Keratinocyte (primary cell): ENCODE measurements at regions not wholly inside any gene's neighbourhood (a gene's known extent, or its start where the extent isn't known, plus 50 kb on each side); places are given as distances from the start of the nearest gene placed in this dataset.

Source experiments
- DNase-seq: peaks from one replicate; pipeline ENCODE4 v3.0.0-alpha.2; 2011; ENCODE audit warnings: low read depth, missing footprints, low spot score
- FAIRE-seq: peaks from 2 replicates; lab custom pipeline; 2011; peaks lifted over from hg19 to GRCh38; lab: Jason Lieb, UNC
- H2AFZ ChIP-seq: 2 replicates; pipeline ENCODE4 v1.6.0; 2012; ENCODE audit warnings: low read length, control low read depth, inconsistent platforms; ENCODE audit not compliant: control insufficient read depth
- H3K27ac ChIP-seq: 2 replicates; pipeline ENCODE4 v1.5.1; 2011; ENCODE audit warnings: low read length; ENCODE audit not compliant: control insufficient read depth, insufficient read depth
- H3K27me3 ChIP-seq: 3 replicates; pipeline ENCODE4 v1.6.0; 2011; ENCODE audit warnings: low read length; ENCODE audit not compliant: control insufficient read depth, insufficient read depth; ENCODE audit errors: extremely low read depth
- H3K36me3 ChIP-seq, 2 experiments: 2 replicates in 1 of 2; 3 replicates in 1 of 2; pipeline ENCODE4 v1.5.1; 2011; ENCODE audit warnings: low read length in 2 of 2, mild to moderate bottlenecking in 1 of 2; ENCODE audit not compliant: control insufficient read depth in 2 of 2, insufficient read depth in 2 of 2; ENCODE audit errors: extremely low read depth in 1 of 2
- H3K4me1 ChIP-seq: 3 replicates; pipeline ENCODE4 v1.5.1; 2011; ENCODE audit warnings: low read length; ENCODE audit not compliant: control insufficient read depth, insufficient read depth; ENCODE audit errors: extremely low read depth
- H3K4me2 ChIP-seq: 3 replicates; pipeline ENCODE4 v1.6.0; 2011; ENCODE audit warnings: low read depth, low read length; ENCODE audit not compliant: control insufficient read depth, insufficient read depth; ENCODE audit errors: extremely low read depth
- H3K4me3 ChIP-seq, 3 experiments: fragments of 200-600 bp in 1 of 3; sonication (generic) in 1 of 3; 2 replicates in 2 of 3; 3 replicates in 1 of 3; pipeline ENCODE4 v1.5.1; 2011 to 2016; ENCODE audit warnings: low read length in 3 of 3, mild to moderate bottlenecking in 3 of 3, control low read depth in 2 of 3, inconsistent platforms in 1 of 3, low read depth in 1 of 3, mixed read lengths in 1 of 3, mixed run types in 1 of 3, moderate library complexity in 1 of 3; ENCODE audit not compliant: control insufficient read depth in 2 of 3, insufficient read depth in 2 of 3; ENCODE audit errors: extremely low read depth in 1 of 3
- H3K79me2 ChIP-seq: 2 replicates; pipeline ENCODE4 v1.6.0; 2012; ENCODE audit warnings: low read length; ENCODE audit not compliant: control insufficient read depth, insufficient read depth
- H3K9ac ChIP-seq: 3 replicates; pipeline ENCODE4 v1.6.0; 2011; ENCODE audit warnings: low read length; ENCODE audit not compliant: control insufficient read depth, insufficient read depth; ENCODE audit errors: extremely low read depth
- H3K9me1 ChIP-seq: 3 replicates; pipeline ENCODE4 v1.6.0; 2011; ENCODE audit warnings: low read length; ENCODE audit not compliant: control insufficient read depth, insufficient read depth; ENCODE audit errors: extremely low read depth
- H3K9me3 ChIP-seq: 2 replicates; pipeline ENCODE4 v1.5.1; 2012; ENCODE audit warnings: low read depth, low read length; ENCODE audit not compliant: control insufficient read depth
- H4K20me1 ChIP-seq: 3 replicates; pipeline ENCODE4 v1.6.0; 2011; ENCODE audit warnings: low read length; ENCODE audit not compliant: control insufficient read depth, insufficient read depth; ENCODE audit errors: extremely low read depth
- EZH2 ChIP-seq: IDR thresholded peaks from one replicate; pipeline ENCODE4 v1.6.1; 2012; ENCODE audit warnings: inconsistent platforms, mild to moderate bottlenecking, low read length, moderate library complexity
- dilution Hi-C: fragments of 300-500 bp; cut with MboI; formaldehyde crosslinking; loops from one replicate; pipeline ENCODE4 v1.7.0; 2020; ENCODE audit warnings: low sequenced_read_pairs; ENCODE audit not compliant: extremely low pct_ligation_motif_present
- TF ChIP-seq, protein P1 (sequence below), 3 experiments: IDR thresholded peaks in 1 of 3; conservative IDR thresholded peaks in 1 of 3; optimal IDR thresholded peaks in 1 of 3; 2 replicates in 2 of 3; 3 replicates in 1 of 3; pipeline versions ENCODE3 to v1.5.1; 2011; ENCODE audit warnings: low read length in 3 of 3, mild to moderate bottlenecking in 3 of 3, moderate library complexity in 2 of 3, control low read depth in 1 of 3, inconsistent platforms in 1 of 3; ENCODE audit not compliant: insufficient read depth in 2 of 3; ENCODE audit errors: extremely low read depth in 1 of 3

DNA sequence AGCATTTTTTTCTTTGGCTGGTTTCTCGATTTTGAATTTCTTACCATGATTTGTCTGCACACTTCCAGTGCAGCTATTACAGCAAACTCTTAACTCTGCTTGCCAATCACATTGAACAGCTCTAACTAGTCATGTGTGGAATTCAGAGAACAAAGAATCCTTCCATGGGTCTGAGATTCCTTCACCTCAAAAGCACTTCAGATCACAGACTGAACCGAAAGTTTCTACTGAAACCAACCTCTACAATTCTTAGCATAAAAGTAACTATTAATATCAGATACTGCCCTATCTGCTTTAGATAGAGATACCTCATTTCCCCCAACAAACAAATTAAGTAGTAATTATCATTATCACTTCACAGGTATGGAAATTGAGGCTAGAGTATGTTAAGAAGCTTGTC is 56.5 kb upstream of the SP4 start:
- DNase-seq = no peak
- no peak for FAIRE-seq

DNA sequence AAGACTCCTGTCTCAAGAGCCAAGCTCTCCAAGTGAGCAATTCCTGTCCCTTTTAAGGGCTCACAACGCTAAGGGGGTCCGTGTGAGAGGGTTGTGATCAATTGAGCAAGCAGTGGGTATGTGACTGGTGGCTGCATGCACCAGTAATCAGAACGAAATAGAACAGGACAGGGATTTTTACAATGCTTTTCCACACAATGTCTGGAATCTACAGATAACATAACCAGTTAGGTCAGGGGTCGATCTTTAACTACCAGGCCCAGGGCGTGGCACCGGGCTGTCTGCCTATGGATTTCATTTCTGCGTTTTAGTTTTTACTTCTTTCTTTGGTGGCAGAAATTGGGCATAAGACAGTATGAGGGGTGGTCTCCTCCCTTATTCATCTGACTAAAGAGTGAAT is 54.9 kb upstream of the SP4 start:
- no peak overlapping the region for H2AFZ ChIP-seq

More for the DNA sequence above, 56.5 kb upstream of the SP4 start:
- Histone ChIP-seq H3K4me1 (no peaks in the 10 kb centered on the region), H3K27ac (no peak overlapping the region), H3K9ac (no peak overlapping the region), H3K9me1 (no peaks in the 10 kb centered on the region), H3K79me2 (no peaks in the 10 kb centered on the region), H4K20me1 (no peaks in the 10 kb centered on the region), H2AFZ (no peak overlapping the region), H3K27me3 (no peaks in the 10 kb centered on the region), H3K4me3 (no peak overlapping the region), H3K9me3 (no peaks in the 10 kb centered on the region), H3K36me3 (no peaks in the 10 kb centered on the region), H3K4me2 (no peak overlapping the region)
- dilution Hi-C loops = no loop called here
- TF ChIP-seq EZH2 = no peak
- TF ChIP-seq, protein P1, sequence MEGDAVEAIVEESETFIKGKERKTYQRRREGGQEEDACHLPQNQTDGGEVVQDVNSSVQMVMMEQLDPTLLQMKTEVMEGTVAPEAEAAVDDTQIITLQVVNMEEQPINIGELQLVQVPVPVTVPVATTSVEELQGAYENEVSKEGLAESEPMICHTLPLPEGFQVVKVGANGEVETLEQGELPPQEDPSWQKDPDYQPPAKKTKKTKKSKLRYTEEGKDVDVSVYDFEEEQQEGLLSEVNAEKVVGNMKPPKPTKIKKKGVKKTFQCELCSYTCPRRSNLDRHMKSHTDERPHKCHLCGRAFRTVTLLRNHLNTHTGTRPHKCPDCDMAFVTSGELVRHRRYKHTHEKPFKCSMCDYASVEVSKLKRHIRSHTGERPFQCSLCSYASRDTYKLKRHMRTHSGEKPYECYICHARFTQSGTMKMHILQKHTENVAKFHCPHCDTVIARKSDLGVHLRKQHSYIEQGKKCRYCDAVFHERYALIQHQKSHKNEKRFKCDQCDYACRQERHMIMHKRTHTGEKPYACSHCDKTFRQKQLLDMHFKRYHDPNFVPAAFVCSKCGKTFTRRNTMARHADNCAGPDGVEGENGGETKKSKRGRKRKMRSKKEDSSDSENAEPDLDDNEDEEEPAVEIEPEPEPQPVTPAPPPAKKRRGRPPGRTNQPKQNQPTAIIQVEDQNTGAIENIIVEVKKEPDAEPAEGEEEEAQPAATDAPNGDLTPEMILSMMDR (optimal IDR thresholded peaks at IDR 0.05 in 1 of 3, IDR thresholded peaks at IDR 0.05 in 1 of 3, conservative IDR thresholded peaks at IDR 0.05 in 1 of 3; ENCODE audit: extremely low read depth in 1 of 3, insufficient read depth in 2 of 3, low read length in 3 of 3) = no peak

More for the DNA sequence above, 54.9 kb upstream of the SP4 start:
- Histone ChIP-seq H3K9me3 (no peaks in the 10 kb centered on the region), H3K27me3 (no peaks in the 10 kb centered on the region), H4K20me1 (no peaks in the 10 kb centered on the region), H3K9ac (no peak overlapping the region), H3K9me1 (no peaks in the 10 kb centered on the region), H3K4me1 (no peaks in the 10 kb centered on the region), H3K27ac (no peak overlapping the region), H3K4me2 (no peak overlapping the region), H3K4me3 (no peak overlapping the region), H3K79me2 (no peaks in the 10 kb centered on the region), H3K36me3 (no peaks in the 10 kb centered on the region)
- dilution Hi-C loops = no loop called here
- no peak for TF ChIP-seq EZH2
- TF ChIP-seq, protein P1 (optimal IDR thresholded peaks at IDR 0.05 in 1 of 3, IDR thresholded peaks at IDR 0.05 in 1 of 3, conservative IDR thresholded peaks at IDR 0.05 in 1 of 3; ENCODE audit: extremely low read depth in 1 of 3, insufficient read depth in 2 of 3, low read length in 3 of 3) = no peak
- no peak for DNase-seq
- FAIRE-seq = no peak
